UCSD-AML1 (cell line): ENCODE measurements at regions not wholly inside any gene's neighbourhood (a gene's known extent, or its start where the extent isn't known, plus 50 kb on each side); places are given as distances from the start of the nearest gene placed in this dataset.
"Not testable (repeated sequence)": the region's sequence is repeated elsewhere in the genome, so short reads cannot be mapped to it uniquely, and the experiment has no call there.

Source experiments
- DNase-seq: peaks from one replicate; lab custom pipeline; 2025; ENCODE audit not compliant: unreplicated experiment; lab: John Stamatoyannopoulos, UW

DNA sequence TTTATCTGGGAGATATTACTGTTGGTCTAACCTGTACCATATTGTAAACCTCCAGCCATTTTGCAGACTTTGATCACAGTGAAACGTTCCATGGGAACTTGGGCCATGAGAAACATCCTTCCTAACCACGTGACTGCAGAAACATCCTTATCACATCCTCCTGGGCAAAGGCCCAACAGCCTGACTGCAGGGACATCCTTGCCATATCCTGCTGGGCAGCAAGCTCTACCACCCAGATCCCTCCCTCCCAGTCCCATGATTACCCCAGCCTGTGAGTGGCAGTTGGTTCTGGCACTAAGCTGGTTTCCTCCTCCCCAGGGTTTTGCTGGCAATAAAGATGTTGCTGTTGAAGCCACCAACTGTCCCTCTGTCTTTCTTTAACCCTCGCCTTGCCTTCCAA lies 201.2 kb downstream of the POTEC start:
- not testable (repeated sequence) for DNase-seq

DNA sequence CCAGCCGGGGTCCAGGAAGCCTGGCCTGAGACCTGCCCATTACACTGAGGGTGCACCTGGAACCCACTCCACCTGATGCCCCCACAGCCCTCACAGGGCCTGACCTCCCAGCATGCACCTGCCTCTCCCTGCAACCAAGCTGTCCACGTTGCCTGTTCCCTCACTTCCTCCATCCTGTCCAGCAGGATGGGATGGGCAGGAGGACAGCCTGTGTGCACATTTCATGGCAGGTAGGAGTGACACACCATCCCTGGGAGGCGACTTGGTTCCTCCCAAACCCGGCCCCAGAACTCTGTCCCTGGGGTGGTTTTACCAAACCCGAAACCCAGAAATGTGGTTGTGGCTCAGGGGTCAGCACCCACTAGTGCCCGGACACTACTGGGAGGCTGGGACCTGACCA lies 203.8 kb upstream of the ZNF519 start:
- DNase-seq = not testable (repeated sequence)

DNA sequence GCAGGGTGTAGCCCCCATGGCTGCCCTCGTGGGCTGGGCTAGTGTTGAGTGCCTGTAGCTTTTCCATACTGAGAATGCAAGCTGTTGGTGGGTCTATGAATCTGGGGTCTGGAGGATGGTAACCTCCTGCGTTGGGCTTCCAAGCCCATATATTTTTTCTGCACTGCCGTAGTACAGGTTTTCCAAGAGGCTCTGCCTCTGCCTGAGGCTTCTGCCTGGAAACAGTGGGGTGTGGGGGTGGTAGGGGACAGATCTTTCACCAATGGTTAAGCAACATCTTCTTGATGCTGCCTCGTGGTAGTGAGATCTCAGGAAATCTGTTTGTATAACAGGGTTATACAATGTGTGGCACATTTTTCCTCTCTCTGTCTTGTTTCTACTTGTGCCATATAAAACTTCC lies 189.0 kb upstream of the ZNF519 start:
- not testable (repeated sequence) for DNase-seq

DNA sequence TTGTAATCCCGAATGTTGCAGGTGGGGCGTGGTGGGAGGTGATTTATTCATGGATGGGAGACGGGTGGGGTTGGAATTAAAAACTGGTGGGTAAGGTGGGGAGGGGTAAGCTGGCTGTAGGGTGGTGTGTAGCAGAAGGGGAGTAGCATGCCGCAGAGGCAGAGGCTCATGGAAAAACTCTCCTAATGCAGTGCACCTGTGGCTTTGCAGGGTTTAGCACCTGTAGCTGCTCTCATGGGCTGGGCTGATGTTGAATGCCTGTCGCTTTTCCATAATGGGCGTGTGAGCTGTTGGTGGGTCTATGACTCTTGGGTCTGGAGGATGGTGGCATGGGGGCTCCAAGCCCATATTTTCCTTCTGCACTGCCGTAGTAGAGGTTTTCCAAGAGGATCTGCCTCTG lies 169.0 kb upstream of the ZNF519 start:
- DNase-seq = not testable (repeated sequence)

DNA sequence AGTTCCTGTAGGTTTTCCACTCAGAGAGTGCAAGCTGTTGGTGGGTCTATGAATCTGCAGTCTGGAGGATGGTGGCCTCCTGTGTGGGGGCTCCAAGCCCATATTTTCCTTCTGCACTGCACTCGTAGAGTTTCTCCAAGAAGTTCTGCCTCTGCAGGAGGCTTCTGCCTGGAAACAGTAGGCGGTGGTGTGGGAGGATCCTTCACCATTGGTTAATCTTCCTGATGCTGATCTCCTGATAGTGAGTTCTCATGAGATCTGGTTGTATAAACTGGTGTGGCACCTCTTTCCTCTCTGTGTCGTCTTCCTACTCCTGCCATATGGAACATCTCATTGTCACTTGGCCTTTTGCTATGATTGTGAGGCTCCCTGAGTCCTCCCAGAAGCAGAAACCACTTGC lies 162.8 kb upstream of the ZNF519 start:
- DNase-seq = not testable (repeated sequence)

DNA sequence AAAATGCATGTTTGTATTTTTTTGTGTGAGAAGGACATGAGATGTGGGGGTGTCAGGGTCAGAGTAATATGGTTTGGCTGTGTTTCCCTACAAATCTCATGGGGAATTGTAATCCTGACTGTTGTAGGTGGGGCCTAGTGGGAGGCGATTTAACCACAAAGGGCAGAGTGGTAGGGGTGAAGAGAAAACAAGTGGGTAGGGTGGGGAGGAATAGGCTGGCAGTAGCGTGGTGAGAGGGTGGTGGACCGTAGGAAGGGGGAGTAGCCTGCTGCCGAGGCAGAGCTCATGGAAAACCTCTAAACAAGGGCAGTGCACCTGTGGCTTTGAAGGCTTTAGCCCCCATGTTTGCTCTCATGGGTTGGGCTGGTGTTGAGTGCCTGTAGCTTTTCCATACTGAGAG lies 152.8 kb upstream of the ZNF519 start:
- DNase-seq = no peak

DNA sequence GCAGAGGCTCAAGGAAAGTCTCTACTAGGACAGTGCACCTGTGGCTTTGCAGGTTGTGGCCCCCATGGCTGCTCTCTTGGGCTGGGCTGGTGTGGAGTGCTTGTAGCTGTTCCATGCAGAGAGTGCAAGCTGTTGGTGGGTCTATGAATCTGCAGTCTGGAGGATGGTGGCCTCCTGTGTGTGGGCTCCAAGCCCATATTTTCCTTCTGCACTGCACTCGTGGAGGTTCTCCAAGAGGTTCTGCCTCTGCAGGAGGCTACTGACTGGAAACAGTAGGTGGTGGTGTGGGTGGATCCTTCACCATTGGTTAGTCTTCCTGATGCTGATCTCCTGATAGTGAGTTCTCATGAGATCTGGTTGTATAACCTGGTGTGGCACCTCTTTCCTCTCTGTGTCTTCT lies 143.2 kb upstream of the ZNF519 start:
- DNase-seq = not testable (repeated sequence)

DNA sequence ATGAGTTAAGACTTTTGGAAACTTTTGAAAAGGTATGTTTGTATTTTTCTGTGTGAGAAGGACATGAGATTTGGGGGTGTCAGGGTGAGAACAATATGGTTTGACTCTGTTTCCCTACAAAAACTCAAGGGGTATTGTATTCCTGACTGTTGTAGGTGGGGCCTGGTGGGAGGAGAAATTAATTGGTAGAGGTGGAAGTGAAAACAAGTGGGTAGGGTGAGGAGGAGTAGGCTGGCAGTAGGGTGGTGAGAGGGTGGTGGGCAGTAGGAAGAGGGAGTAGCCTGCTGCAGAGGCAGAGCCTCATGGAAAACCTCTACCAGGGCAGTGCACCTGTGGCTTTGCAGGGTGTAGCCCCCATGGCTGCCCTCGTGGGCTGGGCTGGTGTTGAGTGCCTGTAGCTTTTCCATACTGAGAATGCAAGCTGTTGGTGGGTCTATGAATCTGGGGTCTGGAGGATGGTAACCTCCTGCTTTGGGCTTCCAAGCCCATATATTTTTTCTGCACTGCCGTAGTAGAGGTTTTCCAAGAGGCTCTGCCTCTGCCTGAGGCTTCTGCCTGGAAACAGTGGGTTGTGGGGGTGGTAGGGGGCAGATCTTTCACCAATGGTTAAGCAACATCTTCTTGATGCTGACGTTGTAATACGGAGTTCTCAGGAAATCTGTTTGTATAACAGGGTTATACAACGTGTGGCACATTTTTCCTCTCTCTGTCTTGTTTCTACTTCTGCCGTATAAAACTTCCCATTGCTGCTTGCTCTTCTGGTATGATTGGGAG lies 133.6 kb upstream of the ZNF519 start:
- DNase-seq = not testable (repeated sequence)

DNA sequence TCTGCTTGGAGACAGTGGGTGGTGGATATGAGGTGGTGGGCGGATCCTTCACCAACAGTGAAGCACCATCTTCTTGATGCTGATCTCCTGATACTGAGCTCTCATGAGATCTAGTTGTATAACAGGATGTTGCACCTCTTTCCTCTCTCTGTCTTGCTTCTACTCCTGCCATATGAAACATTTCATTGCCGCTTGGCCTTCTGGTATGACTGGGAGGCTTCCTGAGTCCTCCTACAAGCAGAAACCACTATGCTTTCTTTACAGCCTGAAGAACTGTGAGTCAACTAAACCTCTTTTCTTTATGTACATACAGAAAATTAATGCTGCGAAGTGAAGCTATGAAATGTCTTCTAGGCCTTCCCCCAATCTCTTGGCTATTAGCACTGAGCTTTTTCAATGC lies 130.6 kb upstream of the ZNF519 start:
- DNase-seq = not testable (repeated sequence)

DNA sequence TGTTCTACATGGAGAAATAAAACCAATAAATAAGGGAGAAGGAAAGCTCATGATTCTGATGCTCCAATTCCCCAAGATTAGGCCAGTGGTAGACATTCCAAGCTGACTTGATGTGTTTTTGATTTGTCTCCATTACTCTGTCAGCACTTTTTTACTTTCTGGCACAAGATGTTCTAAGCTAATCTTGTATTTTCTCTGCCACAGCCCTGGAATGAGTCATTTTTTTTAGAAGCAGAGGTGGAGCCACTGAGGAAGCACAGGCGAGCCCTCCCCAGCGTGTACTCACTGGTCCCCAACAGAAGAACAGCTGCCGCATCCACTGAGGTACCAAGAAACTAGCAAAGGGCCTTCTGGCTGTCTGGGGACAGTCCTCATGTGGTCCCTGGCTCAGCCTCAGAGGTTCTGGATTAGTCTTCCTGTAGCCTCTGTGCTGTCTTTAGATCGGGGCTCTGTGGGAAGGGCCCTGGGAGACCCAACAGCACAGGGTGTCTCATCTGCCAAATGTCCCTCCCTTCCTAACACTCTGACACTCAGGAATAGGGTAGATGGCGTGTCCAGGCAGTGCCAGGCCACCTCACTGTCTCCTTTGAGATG lies 117.9 kb upstream of the ZNF519 start:
- not testable (repeated sequence) for DNase-seq

DNA sequence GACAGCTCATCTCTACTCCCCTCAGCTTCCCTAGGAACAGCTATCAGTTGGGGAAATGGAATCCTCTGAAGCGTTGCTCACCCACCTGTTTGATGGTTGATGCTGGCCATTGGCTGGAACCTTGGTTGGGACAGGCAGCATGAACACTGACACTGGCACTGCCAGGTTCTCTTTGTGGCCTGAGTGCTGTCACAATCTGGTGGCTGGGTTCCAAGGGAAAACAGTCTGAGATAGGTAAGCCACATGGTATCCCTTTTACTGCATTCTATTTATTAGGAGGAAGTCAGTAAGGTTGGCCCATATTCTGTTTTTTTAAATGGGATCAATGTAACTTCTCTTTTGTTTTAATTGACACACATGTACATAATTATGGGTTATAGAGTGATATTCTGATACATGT lies 107.0 kb upstream of the ZNF519 start:
- DNase-seq = not testable (repeated sequence)

DNA sequence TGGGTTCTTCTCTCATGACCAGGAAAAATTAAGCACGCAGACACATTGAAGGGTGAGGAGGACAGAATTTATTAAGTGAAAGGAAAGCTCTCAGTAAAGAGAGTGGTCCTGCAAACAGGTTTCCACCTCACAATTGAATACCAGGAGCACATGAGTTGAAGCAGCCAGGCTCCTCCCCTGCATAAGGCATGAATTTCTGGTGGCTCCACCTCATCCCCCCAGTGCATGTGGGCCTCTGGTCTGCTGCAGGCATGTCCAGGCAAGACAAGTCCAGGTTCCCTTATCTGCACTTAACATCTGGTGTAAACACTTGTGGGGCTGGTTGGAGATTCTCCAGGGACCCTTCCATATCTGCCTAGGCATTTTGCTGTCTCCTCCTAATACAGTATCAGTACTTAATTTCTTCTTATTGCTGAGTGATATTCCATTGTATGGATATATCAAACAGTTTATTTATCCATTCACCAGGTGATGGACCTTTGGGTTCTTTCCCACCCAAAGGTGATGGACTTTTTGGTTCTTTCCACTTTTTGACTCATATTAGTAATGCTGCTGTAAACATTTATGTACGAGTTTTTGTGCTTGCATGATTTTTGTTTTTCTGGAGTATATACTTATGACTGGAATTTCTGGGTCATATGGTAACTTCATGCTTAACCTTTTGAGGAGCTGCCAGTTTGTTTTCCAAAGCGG lies 104.3 kb upstream of the ZNF519 start:
- not testable (repeated sequence) for DNase-seq

DNA sequence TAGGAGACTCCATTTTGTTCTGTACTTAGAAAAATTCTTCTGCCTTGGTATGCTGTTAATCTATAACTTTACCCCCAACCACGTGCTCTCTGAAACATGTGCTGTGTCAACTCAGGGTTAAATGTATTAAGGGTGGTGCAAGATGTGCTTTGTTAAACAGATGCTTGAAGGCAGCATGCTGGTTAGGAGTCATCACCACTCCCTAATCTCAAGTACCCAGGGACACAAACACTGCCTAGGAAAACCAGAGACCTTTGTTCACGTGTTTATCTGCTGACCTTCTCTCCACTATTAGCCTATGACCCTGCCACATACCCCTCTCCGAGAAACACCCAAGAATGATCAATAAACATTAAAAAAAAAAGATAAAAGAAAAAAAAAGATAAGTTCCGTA lies 93.0 kb upstream of the ZNF519 start:
- not testable (repeated sequence) for DNase-seq

DNA sequence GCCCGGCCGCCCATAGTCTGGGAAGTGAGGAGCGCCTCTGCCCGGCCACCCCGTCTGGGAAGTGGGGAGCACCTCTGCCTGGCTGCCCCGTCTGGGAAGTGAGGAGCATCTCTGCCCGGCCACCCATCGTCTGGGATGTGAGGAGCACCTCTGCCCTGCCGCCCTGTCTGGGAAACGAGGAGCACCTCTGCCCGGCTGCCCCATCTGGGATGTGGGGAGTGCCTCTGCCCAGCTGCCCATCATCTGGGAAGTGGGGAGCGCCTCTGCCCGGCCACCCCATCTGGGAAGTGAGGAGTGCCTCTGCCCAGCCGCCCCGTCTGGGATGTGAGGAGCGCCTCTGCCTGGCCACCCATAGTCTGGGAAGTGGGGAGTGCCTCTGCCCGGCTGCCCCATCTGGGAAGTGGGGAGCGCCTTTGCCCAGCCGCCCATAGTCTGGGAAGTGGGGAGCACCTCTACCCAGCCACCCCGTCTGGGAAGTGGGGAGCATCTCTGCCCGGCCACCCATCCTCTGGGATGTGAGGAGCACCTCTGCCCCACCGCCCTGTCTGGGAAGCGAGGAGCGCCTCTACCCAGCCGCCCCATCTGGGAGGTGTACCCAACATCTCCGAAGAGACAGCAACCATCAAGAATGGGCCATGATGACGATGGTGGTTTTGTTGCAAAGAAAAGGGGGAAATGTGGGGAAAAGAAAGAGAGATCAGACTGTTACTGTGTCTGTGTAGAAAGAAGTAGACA lies 92.5 kb upstream of the ZNF519 start:
- not testable (repeated sequence) for DNase-seq

DNA sequence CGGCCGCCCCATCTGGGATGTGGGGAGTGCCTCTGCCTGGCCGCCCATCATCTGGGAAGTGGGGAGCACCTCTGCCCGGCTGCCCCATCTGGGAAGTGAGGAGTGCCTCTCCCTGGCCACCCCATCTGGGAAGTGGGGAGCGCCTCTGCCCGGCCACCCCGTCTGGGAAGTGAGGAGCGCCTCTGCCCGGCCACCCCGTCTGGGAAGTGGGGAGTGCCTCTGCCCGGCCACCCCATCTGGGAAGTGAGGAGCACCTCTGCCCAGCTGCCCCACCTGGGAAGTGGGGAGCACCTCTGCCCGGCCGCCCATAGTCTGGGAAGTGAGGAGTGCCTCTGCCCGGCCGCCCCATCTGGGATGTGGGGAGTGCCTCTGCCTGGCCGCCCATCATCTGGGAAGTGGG lies 91.7 kb upstream of the ZNF519 start:
- DNase-seq = not testable (repeated sequence)

DNA sequence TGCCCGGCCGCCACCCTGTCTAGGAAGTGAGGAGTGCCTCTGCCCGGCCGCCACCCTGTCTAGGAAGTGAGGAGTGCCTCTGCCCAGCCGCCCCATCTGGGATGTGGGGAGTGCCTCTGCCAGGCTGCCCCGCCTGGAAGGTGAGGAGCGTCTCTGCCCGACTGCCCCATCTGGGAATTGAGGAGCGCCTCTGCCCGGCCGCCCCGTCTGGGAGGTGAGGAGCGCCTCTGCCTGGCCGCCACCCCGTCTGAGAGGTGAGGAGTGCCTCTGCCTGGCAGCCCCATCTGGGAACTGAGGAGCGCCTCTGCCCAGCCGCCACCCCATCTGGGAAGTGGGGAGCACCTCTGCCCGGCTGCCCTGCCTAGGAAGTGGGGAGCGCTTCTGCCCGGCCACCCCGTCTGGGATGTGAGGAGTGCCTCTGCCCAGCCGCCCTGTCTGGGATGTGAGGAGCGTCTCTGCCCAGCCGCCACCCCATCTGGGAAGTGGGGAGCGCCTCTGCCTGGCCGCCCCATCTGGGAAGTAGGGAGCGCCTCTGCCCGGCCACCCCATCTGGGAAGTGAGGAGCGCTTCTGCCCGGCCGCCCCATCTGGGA lies 91.1 kb upstream of the ZNF519 start:
- not testable (repeated sequence) for DNase-seq

DNA sequence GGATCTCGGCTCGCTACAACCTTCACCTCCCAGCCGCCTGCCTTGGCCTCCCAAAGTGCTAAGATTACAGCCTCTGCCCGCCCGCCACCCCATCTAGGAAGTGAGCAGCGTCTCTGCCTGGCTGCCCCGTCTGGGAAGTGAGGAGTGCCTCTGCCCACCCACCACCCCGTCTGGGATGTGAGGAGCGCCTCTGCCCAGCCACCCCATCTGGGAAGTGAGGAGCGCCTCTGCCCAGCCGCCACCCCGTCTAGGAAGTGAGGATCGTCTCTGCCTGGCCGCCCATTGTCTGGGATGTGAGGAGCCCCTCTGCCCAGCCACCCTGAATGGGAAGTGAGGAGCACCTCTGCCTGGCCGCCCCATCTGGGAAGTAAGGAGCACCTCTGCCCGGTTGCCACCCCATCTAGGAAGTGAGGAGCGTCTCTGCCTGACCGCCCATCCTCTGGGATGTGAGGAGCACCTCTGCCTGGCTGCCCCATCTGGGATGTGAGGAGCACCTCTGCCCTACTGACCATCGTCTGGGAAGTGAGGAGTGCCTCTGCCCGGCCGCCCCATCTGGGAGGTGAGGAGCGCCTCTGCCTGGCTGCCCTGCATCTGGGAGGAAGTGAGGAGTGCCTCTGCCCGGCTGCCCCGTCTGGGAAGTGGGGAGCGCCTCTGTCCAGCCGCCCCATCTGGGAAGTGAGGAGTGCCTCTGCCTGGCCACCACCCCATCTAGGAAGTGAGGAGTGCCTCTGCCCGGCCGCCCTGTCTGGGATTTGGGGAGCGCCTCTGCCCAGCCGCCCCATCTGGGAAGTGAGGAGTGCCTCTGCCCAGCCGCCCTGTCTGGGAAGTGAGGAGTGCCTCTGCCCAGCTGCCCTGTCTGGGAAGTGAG lies 90.4 kb upstream of the ZNF519 start:
- DNase-seq = not testable (repeated sequence)

DNA sequence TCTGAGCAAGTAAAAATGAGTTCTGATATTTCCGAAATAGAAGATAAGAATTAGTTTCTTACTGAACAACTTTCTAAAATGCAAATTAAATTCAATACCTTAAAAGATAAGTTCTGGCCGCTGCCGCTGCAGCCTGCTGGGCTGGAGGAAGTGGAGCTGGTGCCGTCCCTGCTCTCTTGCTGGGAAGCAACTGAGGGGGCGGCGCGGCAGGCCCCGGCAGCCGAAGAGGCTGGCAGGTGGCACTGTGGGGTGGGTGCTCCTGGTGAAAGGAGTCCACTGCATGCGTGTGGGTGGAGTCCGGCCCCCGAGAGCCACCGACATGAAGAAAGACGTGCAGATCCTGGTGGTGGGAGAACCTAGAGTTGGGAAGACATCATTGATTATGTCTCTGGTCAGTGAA lies 89.5 kb upstream of the ZNF519 start:
- DNase-seq = no peak

DNA sequence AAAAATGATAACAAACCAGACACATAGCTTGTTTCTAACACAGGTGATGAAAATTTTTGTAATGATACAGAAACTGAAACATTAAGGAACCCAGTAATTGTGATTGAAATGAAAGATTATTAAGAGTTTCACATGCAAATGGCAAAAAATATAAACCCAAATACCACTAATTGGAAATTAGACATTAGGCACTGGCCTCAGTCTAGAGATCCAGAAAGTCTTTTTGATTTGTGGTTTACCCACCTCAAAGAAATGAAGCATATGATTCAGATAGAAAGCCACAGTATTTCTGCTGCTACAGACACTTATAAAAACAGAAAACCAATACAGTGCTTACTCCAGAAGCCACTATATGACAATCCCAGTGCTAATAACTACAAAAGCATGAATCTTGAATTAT lies 83.7 kb upstream of the ZNF519 start:
- not testable (repeated sequence) for DNase-seq

DNA sequence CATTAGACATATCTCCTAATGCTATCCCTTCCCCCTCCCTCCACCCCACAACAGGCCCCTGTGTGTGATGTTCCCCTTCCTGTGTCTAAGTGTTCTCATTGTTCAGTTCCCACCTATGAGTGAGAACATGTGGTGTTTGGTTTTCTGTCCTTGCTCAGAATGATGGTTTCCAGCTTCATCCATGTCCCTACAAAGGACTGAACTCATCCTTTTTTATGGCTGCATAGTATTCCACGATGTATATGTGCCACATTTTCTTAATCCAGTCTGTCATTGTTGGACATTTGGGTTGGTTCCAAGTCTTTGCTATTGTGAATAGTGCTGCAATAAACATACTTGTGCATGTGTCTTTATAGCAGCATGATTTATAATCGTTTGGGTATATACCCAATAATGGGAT lies 71.2 kb upstream of the ZNF519 start:
- not testable (repeated sequence) for DNase-seq
